ENCODE measurements at regions not wholly inside any gene's neighbourhood (a gene's known extent, or its start where the extent isn't known, plus 50 kb on each side); places are given as distances from the start of the nearest gene placed in this dataset.

DNA sequence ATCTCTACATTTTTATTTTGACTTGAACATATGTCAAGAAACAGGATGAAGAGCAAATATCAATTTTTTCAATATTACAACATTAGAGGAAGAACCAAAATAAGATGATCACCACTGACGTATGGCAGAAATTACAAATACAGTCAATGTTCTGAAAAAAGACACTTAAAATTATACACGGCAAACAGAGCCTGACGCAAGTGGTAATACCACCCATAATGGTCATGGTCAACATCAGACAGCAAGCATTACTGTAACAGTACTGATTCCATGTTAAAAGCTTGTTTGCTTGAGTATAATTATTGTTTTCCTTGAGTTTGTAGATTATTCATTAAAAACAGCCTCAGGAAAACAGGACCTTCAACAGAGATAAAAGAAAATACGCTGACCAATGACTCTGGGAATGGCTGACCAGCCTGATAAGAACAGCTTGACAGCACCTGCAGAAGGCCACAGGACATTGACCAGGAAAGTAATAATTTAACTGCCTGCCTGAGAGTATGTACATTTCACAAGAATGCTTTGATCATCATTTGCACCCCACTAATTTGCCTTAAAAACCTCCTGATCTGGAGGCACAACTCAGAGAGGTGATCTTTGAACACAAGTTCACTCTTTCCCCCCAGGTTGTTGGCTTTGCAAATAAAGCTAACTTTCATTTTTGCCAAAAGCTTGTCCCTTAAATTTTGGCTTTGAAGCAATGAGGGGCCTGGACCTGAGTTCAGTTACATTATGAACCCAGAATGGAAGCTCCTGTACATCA is 187.3 kb downstream of the IPO8 start (continued):
- TF ChIP-seq, protein P1, sequence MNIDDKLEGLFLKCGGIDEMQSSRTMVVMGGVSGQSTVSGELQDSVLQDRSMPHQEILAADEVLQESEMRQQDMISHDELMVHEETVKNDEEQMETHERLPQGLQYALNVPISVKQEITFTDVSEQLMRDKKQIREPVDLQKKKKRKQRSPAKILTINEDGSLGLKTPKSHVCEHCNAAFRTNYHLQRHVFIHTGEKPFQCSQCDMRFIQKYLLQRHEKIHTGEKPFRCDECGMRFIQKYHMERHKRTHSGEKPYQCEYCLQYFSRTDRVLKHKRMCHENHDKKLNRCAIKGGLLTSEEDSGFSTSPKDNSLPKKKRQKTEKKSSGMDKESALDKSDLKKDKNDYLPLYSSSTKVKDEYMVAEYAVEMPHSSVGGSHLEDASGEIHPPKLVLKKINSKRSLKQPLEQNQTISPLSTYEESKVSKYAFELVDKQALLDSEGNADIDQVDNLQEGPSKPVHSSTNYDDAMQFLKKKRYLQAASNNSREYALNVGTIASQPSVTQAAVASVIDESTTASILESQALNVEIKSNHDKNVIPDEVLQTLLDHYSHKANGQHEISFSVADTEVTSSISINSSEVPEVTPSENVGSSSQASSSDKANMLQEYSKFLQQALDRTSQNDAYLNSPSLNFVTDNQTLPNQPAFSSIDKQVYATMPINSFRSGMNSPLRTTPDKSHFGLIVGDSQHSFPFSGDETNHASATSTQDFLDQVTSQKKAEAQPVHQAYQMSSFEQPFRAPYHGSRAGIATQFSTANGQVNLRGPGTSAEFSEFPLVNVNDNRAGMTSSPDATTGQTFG (tag by site-specific recombination; IDR thresholded peaks at IDR 0.05; ENCODE audit: borderline replicate concordance), result no peak
- TF ChIP-seq ZNF239 (tag by site-specific recombination; IDR thresholded peaks at IDR 0.05) (no peak), KLF8 (tag by site-specific recombination; IDR thresholded peaks at IDR 0.05) (no peak), ZBTB48 (tag by site-specific recombination; IDR thresholded peaks at IDR 0.05) (no peak), ZNF132 (tag by site-specific recombination; IDR thresholded peaks at IDR 0.05; ENCODE audit: borderline replicate concordance) (no peak)
- TF ChIP-seq, protein P2, sequence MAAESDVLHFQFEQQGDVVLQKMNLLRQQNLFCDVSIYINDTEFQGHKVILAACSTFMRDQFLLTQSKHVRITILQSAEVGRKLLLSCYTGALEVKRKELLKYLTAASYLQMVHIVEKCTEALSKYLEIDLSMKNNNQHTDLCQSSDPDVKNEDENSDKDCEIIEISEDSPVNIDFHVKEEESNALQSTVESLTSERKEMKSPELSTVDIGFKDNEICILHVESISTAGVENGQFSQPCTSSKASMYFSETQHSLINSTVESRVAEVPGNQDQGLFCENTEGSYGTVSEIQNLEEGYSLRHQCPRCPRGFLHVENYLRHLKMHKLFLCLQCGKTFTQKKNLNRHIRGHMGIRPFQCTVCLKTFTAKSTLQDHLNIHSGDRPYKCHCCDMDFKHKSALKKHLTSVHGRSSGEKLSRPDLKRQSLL (tag by site-specific recombination; IDR thresholded peaks at IDR 0.05), result no peak
- TF ChIP-seq, protein P3, sequence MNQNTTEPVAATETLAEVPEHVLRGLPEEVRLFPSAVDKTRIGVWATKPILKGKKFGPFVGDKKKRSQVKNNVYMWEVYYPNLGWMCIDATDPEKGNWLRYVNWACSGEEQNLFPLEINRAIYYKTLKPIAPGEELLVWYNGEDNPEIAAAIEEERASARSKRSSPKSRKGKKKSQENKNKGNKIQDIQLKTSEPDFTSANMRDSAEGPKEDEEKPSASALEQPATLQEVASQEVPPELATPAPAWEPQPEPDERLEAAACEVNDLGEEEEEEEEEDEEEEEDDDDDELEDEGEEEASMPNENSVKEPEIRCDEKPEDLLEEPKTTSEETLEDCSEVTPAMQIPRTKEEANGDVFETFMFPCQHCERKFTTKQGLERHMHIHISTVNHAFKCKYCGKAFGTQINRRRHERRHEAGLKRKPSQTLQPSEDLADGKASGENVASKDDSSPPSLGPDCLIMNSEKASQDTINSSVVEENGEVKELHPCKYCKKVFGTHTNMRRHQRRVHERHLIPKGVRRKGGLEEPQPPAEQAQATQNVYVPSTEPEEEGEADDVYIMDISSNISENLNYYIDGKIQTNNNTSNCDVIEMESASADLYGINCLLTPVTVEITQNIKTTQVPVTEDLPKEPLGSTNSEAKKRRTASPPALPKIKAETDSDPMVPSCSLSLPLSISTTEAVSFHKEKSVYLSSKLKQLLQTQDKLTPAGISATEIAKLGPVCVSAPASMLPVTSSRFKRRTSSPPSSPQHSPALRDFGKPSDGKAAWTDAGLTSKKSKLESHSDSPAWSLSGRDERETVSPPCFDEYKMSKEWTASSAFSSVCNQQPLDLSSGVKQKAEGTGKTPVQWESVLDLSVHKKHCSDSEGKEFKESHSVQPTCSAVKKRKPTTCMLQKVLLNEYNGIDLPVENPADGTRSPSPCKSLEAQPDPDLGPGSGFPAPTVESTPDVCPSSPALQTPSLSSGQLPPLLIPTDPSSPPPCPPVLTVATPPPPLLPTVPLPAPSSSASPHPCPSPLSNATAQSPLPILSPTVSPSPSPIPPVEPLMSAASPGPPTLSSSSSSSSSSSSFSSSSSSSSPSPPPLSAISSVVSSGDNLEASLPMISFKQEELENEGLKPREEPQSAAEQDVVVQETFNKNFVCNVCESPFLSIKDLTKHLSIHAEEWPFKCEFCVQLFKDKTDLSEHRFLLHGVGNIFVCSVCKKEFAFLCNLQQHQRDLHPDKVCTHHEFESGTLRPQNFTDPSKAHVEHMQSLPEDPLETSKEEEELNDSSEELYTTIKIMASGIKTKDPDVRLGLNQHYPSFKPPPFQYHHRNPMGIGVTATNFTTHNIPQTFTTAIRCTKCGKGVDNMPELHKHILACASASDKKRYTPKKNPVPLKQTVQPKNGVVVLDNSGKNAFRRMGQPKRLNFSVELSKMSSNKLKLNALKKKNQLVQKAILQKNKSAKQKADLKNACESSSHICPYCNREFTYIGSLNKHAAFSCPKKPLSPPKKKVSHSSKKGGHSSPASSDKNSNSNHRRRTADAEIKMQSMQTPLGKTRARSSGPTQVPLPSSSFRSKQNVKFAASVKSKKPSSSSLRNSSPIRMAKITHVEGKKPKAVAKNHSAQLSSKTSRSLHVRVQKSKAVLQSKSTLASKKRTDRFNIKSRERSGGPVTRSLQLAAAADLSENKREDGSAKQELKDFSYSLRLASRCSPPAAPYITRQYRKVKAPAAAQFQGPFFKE (tag by site-specific recombination; IDR thresholded peaks at IDR 0.05; ENCODE audit: borderline replicate concordance), result no peak

DNA sequence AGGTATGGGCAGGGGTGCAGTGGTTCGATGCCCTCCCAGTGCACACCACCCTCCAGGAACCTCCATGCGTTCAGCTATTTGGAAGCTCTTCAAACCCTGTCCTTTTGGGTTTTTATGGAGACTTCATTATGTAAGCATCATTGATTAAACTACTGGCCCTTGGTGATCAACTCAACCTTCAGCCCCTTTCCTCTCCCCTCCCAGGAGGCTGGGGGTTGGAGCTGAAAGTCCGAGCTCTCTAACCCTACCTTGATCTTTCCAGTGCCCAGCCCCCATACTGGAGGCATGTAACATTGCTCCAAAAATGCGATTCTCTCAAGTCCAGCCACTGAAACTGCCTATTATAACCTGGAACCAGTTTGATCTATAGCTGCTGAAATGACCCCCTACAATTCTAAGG is 188.1 kb downstream of the IPO8 start:
- POLR2A ChIA-PET, result no interaction called here
- no peak overlapping the region for H3K4me3 ChIP-seq (ENCODE audit: low read depth, low read length)
- TF ChIP-seq ZSCAN23 (tag by site-specific recombination; IDR thresholded peaks at IDR 0.05), result no peak
- no peaks in the 10 kb centered on the region for H3K4me1 ChIP-seq (ENCODE audit: control insufficient read depth, insufficient read depth, low read length)
- CTCF ChIA-PET, result no interaction called here
- no peaks in the 10 kb centered on the region for H3K36me3 ChIP-seq (ENCODE audit: control insufficient read depth in 2 of 2, insufficient read depth in 1 of 2, low read length in 2 of 2)
- no peak overlapping the region for H3K27ac ChIP-seq (ENCODE audit: extremely low read depth, low read depth, low read length)
- no peaks in the 10 kb centered on the region for H3K9me3 ChIP-seq (ENCODE audit: control insufficient read depth, insufficient read depth, low read depth, low read length)

DNA sequence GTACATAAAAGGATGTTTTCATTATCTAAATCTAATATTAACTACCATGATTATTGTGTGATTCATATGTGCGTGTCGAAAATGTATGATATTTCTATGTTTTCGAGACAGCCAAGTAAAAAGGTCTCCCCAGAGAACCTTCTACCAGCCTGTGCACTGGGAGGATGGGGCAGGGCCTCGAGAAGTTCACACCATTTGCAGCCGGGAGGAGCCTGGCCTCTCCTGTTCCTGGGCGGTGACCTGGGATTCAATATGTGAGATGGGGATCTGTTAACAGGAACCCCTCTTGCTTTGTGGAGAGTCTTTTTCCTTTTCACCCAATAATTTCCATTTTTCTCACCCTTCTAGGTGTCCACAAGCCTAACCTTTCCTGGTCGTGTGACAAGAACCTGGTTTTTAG is 189.3 kb downstream of the IPO8 start:
- Histone ChIP-seq H3K9me3 (ENCODE audit: control insufficient read depth, insufficient read depth, low read depth, low read length) (no peaks in the 10 kb centered on the region), H3K27ac (ENCODE audit: extremely low read depth, low read depth, low read length) (no peak overlapping the region), H3K36me3 (ENCODE audit: control insufficient read depth in 2 of 2, insufficient read depth in 1 of 2, low read length in 2 of 2) (no peaks in the 10 kb centered on the region), H3K4me3 (ENCODE audit: low read depth, low read length) (no peak overlapping the region), H3K4me1 (ENCODE audit: control insufficient read depth, insufficient read depth, low read length) (no peaks in the 10 kb centered on the region)
- CTCF ChIA-PET, result no interaction called here
- POLR2A ChIA-PET, result no interaction called here
- TF ChIP-seq, protein P4, sequence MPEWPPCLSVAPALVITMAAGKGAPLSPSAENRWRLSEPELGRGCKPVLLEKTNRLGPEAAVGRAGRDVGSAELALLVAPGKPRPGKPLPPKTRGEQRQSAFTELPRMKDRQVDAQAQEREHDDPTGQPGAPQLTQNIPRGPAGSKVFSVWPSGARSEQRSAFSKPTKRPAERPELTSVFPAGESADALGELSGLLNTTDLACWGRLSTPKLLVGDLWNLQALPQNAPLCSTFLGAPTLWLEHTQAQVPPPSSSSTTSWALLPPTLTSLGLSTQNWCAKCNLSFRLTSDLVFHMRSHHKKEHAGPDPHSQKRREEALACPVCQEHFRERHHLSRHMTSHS (tag by site-specific recombination; IDR thresholded peaks at IDR 0.05), result no peak
- TF ChIP-seq, protein P5, sequence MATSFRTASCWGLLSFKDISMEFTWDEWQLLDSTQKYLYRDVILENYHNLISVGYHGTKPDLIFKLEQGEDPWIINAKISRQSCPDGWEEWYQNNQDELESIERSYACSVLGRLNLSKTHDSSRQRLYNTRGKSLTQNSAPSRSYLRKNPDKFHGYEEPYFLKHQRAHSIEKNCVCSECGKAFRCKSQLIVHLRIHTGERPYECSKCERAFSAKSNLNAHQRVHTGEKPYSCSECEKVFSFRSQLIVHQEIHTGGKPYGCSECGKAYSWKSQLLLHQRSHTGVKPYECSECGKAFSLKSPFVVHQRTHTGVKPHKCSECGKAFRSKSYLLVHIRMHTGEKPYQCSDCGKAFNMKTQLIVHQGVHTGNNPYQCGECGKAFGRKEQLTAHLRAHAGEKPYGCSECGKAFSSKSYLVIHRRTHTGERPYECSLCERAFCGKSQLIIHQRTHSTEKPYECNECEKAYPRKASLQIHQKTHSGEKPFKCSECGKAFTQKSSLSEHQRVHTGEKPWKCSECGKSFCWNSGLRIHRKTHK (tag by site-specific recombination; IDR thresholded peaks at IDR 0.05), result no peak
- TF ChIP-seq ZNF555 (tag by site-specific recombination; conservative IDR thresholded peaks at IDR 0.05), result no peak
- no peak for TF ChIP-seq ZNF140 (tag by site-specific recombination; IDR thresholded peaks at IDR 0.05)
- no peak for TF ChIP-seq ZNF416 (tag by site-specific recombination; IDR thresholded peaks at IDR 0.05)
- no peak for TF ChIP-seq ZNF366 (tag by site-specific recombination; conservative IDR thresholded peaks at IDR 0.05)

Measured in HEK293 (cell line).